GM23248 (cell line): ENCODE measurements at regions not wholly inside any gene's neighbourhood (a gene's known extent, or its start where the extent isn't known, plus 50 kb on each side); places are given as distances from the start of the nearest gene placed in this dataset.

Experiments used
- EZH2 ChIP-seq: fragments of 200-600 bp; sonication (generic); IDR thresholded peaks from 2 replicates; pipeline ENCODE4 v1.6.1; 2018; ENCODE audit warnings: antibody characterized with exemption, mild to moderate bottlenecking; ENCODE audit not compliant: insufficient read depth, poor library complexity, severe bottlenecking
- EZH2phosphoT487 ChIP-seq: fragments of 200-600 bp; sonication (generic); IDR thresholded peaks from 2 replicates; pipeline ENCODE4 v1.6.1; 2018; ENCODE audit warnings: antibody characterized with exemption, moderate library complexity, mild to moderate bottlenecking, low read depth; ENCODE audit not compliant: insufficient read depth

GRCh38 chr4:182975806-182976205 lies 58.6 kb upstream of the DCTD start:
- TF ChIP-seq EZH2 (no peak), EZH2phosphoT487 (no peak)
